HepG2 (cell line): ENCODE measurements at regions not wholly inside any gene's neighbourhood (a gene's known extent, or its start where the extent isn't known, plus 50 kb on each side); places are given as distances from the start of the nearest gene placed in this dataset.

Experiments
- ATF5 ChIP-seq: sonication (generic); formaldehyde crosslinking; IDR thresholded peaks from 2 replicates; pipeline ENCODE4 v1.4.0; 2020; ENCODE audit warnings: mild to moderate bottlenecking, low read depth, missing genetic modification reagents
- BCL3 ChIP-seq: sonication (generic); formaldehyde crosslinking; IDR thresholded peaks from 2 replicates; pipeline ENCODE4 v1.5.1; 2020; ENCODE audit warnings: mild to moderate bottlenecking, missing genetic modification reagents, moderate library complexity
- BORCS8-MEF2B ChIP-seq: sonication (generic); formaldehyde crosslinking; IDR thresholded peaks from 2 replicates; pipeline ENCODE4 v1.8.0; 2022; ENCODE audit warnings: mild to moderate bottlenecking, missing genetic modification reagents
- CREM ChIP-seq, 2 experiments: sonication (generic) in 1 of 2; formaldehyde crosslinking in 1 of 2; IDR thresholded peaks; 2 replicates each; pipeline versions ENCODE4 v1.4.0 to v1.6.1; 2016 to 2020; ENCODE audit warnings: antibody characterized with exemption in 1 of 2, mild to moderate bottlenecking in 1 of 2, missing genetic modification reagents in 1 of 2
- EHMT2 ChIP-seq: fragments of 200-600 bp; sonication (generic); IDR thresholded peaks from 2 replicates; pipeline ENCODE4 v1.7.0; 2017; ENCODE audit warnings: antibody characterized with exemption, low read depth, low read length, borderline replicate concordance
- EP300 ChIP-seq, 3 experiments: sonication (generic) in 1 of 3; formaldehyde crosslinking in 1 of 3; IDR thresholded peaks; 2 replicates each; pipeline versions ENCODE4 v1.5.1 to v1.6.1; 2011 to 2020; ENCODE audit warnings: low read depth in 2 of 3, low read length in 2 of 3, borderline replicate concordance in 1 of 3, improper control_type of control experiment in 1 of 3, mild to moderate bottlenecking in 1 of 3, missing genetic modification reagents in 1 of 3, moderate library complexity in 1 of 3
- HNRNPLL ChIP-seq: fragments of 200-400 bp; formaldehyde crosslinking; IDR thresholded peaks from 2 replicates; pipeline ENCODE4 v1.6.1; 2017; ENCODE audit warnings: mild to moderate bottlenecking, low read depth, low read length; ENCODE audit not compliant: poor library complexity, severe bottlenecking
- KLF12 ChIP-seq: sonication (generic); formaldehyde crosslinking; IDR thresholded peaks from 2 replicates; pipeline ENCODE4 v1.4.0; 2020; ENCODE audit warnings: missing genetic modification reagents, borderline replicate concordance
- PATZ1 ChIP-seq: sonication (generic); formaldehyde crosslinking; IDR thresholded peaks from 2 replicates; pipeline ENCODE4 v1.4.0; 2020; ENCODE audit warnings: missing genetic modification reagents
- REXO4 ChIP-seq: sonication (generic); formaldehyde crosslinking; IDR thresholded peaks from 2 replicates; pipeline ENCODE4 v1.8.0; 2022; ENCODE audit warnings: missing genetic modification reagents, mild to moderate bottlenecking, borderline replicate concordance
- TBX3 ChIP-seq: fragments of 450-650 bp; IDR thresholded peaks from 2 replicates; pipeline ENCODE4 v1.6.1; 2017; ENCODE audit warnings: antibody characterized with exemption, mild to moderate bottlenecking, inconsistent platforms, borderline replicate concordance
- TFDP2 ChIP-seq: sonication (generic); formaldehyde crosslinking; IDR thresholded peaks from 2 replicates; pipeline ENCODE4 v1.4.0; 2020; ENCODE audit warnings: missing genetic modification reagents
- ZBTB1 ChIP-seq: sonication (generic); formaldehyde crosslinking; IDR thresholded peaks from 2 replicates; pipeline ENCODE4 v1.4.0; 2020; ENCODE audit warnings: missing genetic modification reagents, borderline replicate concordance
- ZFP62 ChIP-seq: sonication (generic); formaldehyde crosslinking; IDR thresholded peaks from 2 replicates; pipeline ENCODE4 v1.4.0; 2020; ENCODE audit warnings: missing genetic modification reagents
- ZFP82 ChIP-seq: sonication (generic); formaldehyde crosslinking; IDR thresholded peaks from 2 replicates; pipeline ENCODE4 v1.5.1; 2020; ENCODE audit warnings: mild to moderate bottlenecking, missing genetic modification reagents, borderline replicate concordance
- ZNF609 ChIP-seq: sonication (generic); formaldehyde crosslinking; IDR thresholded peaks from 2 replicates; pipeline ENCODE4 v1.4.0; 2020; ENCODE audit warnings: mild to moderate bottlenecking, missing genetic modification reagents, borderline replicate concordance
- ZNF839 ChIP-seq: sonication (generic); formaldehyde crosslinking; IDR thresholded peaks from 2 replicates; pipeline ENCODE4 v1.4.0; 2020; ENCODE audit warnings: missing genetic modification reagents, mild to moderate bottlenecking, borderline replicate concordance
- ZSCAN20 ChIP-seq: sonication (generic); formaldehyde crosslinking; IDR thresholded peaks from 2 replicates; pipeline ENCODE4 v1.4.0; 2020; ENCODE audit warnings: missing genetic modification reagents, mild to moderate bottlenecking, borderline replicate concordance

GRCh38 chr12:70052931-70053497 lies 190.2 kb upstream of the CNOT2 start (continued):
- no peak for TF ChIP-seq BCL3 (CRISPR knock-in tag)
- TF ChIP-seq ZNF609 (CRISPR knock-in tag), result 0 out of 2 replicates have a peak, but pooled peaks have one; percentile 13
- TF ChIP-seq REXO4 (CRISPR knock-in tag), result no peak
- TF ChIP-seq ATF5, result no peak
- no peak for TF ChIP-seq ZFP82
- TF ChIP-seq TBX3, result no peak
- TF ChIP-seq EP300 (IDR thresholded peaks at IDR 0.05; ENCODE audit: low read depth in 2 of 2, low read length in 2 of 2), result peak in 1 of 2 experiments; percentile 67; a peak in 2 of 4 replicates
- 0 out of 2 replicates have a peak, but pooled peaks have one; percentile 12 for TF ChIP-seq EP300 (CRISPR knock-in tag; IDR thresholded peaks at IDR 0.05; ENCODE audit: borderline replicate concordance)
- no peak for TF ChIP-seq KLF12 (CRISPR knock-in tag)
- no peak for TF ChIP-seq ZBTB1 (CRISPR knock-in tag)
- no peak for TF ChIP-seq ZSCAN20 (CRISPR knock-in tag)
- TF ChIP-seq TFDP2 (CRISPR knock-in tag), result no peak
- TF ChIP-seq ZNF839, result no peak
- no peak for TF ChIP-seq HNRNPLL
- no peak for TF ChIP-seq PATZ1 (CRISPR knock-in tag)
- no peak for TF ChIP-seq CREM (IDR thresholded peaks at IDR 0.05)
- no peak for TF ChIP-seq CREM (CRISPR knock-in tag; IDR thresholded peaks at IDR 0.05)
- no peak for TF ChIP-seq BORCS8-MEF2B
- no peak for TF ChIP-seq ZFP62 (CRISPR knock-in tag)
- TF ChIP-seq EHMT2, result peak; percentile 58; the same call in 1 of the 2 replicates
